ENCODE measurements at regions not wholly inside any gene's neighbourhood (a gene's known extent, or its start where the extent isn't known, plus 50 kb on each side); places are given as distances from the start of the nearest gene placed in this dataset.
"Not testable (repeated sequence)": the region's sequence is repeated elsewhere in the genome, so short reads cannot be mapped to it uniquely, and the experiment has no call there.

GRCh38 chr5:119968690-119969089 is 339.3 kb downstream of the FAM170A start:
- DNase-seq (ENCODE audit: extremely low read depth, low read depth), result no peak

- not testable (repeated sequence) for DNase-seq (ENCODE audit: extremely low read depth, low read depth)
These were observed 357.7 kb downstream of the FAM170A start for GRCh38 chr5:119987077-119987476.

- no peak for DNase-seq (ENCODE audit: extremely low read depth, low read depth)
These were observed 362.3 kb downstream of the FAM170A start for GRCh38 chr5:119991625-119992024.

- DNase-seq (ENCODE audit: extremely low read depth, low read depth), result no peak
These were observed 366.8 kb downstream of the FAM170A start for GRCh38 chr5:119996128-119996527.

GRCh38 chr5:120007598-120007997 is 378.2 kb downstream of the FAM170A start:
- DNase-seq (ENCODE audit: extremely low read depth, low read depth), result no peak

GRCh38 chr5:120012431-120012830 is 383.1 kb downstream of the FAM170A start:
- DNase-seq (ENCODE audit: extremely low read depth, low read depth), result no peak

- no peak for DNase-seq (ENCODE audit: extremely low read depth, low read depth)
These were observed 385.2 kb downstream of the FAM170A start for GRCh38 chr5:120014535-120014934.

- no peak for DNase-seq (ENCODE audit: extremely low read depth, low read depth)
These were observed 387.5 kb downstream of the FAM170A start for GRCh38 chr5:120016717-120017382.

GRCh38 chr5:120017513-120017912 is 388.2 kb downstream of the FAM170A start:
- no peak for DNase-seq (ENCODE audit: extremely low read depth, low read depth)

GRCh38 chr5:120035181-120035580 is 405.8 kb downstream of the FAM170A start:
- no peak for DNase-seq (ENCODE audit: extremely low read depth, low read depth)

- DNase-seq (ENCODE audit: extremely low read depth, low read depth), result no peak
These were observed 406.6 kb downstream of the FAM170A start for GRCh38 chr5:120035815-120036577.

- DNase-seq (ENCODE audit: extremely low read depth, low read depth), result no peak
These were observed 408.1 kb downstream of the FAM170A start for GRCh38 chr5:120037451-120037850.

GRCh38 chr5:120039111-120039510 is 409.8 kb downstream of the FAM170A start:
- no peak for DNase-seq (ENCODE audit: extremely low read depth, low read depth)

- DNase-seq (ENCODE audit: extremely low read depth, low read depth), result no peak
These were observed 414.1 kb downstream of the FAM170A start for GRCh38 chr5:120043431-120043830.

GRCh38 chr5:120052916-120053828 is 410.9 kb upstream of the PRR16 start:
- no peak for DNase-seq (ENCODE audit: extremely low read depth, low read depth)

GRCh38 chr5:120053841-120054240 is 410.3 kb upstream of the PRR16 start:
- no peak for DNase-seq (ENCODE audit: extremely low read depth, low read depth)

GRCh38 chr5:120055858-120056257 is 408.2 kb upstream of the PRR16 start:
- peak; percentile 22 for DNase-seq (ENCODE audit: extremely low read depth, low read depth)

- DNase-seq (ENCODE audit: extremely low read depth, low read depth), result no peak
These were observed 401.6 kb upstream of the PRR16 start for GRCh38 chr5:120062515-120062917.

GRCh38 chr5:120072068-120072761 is 391.9 kb upstream of the PRR16 start:
- no peak for DNase-seq (ENCODE audit: extremely low read depth, low read depth)

- no peak for DNase-seq (ENCODE audit: extremely low read depth, low read depth)
These were observed 390.4 kb upstream of the PRR16 start for GRCh38 chr5:120073722-120074121.

- DNase-seq (ENCODE audit: extremely low read depth, low read depth), result no peak
These were observed 383.3 kb upstream of the PRR16 start for GRCh38 chr5:120080781-120081180.

Measured in NCI-H460 (cell line).